ENCODE measurements at regions not wholly inside any gene's neighbourhood (a gene's known extent, or its start where the extent isn't known, plus 50 kb on each side); places are given as distances from the start of the nearest gene placed in this dataset.
"Not testable (repeated sequence)": the region's sequence is repeated elsewhere in the genome, so short reads cannot be mapped to it uniquely, and the experiment has no call there.

- not testable (repeated sequence) for TF ChIP-seq POLR2AphosphoS5 (IDR thresholded peaks at IDR 0.05); CTCF (IDR thresholded peaks at IDR 0.05 in 8 of 11, conservative IDR thresholded peaks at IDR 0.05 in 3 of 11); POLR2A (IDR thresholded peaks at IDR 0.05)
These were observed 50.2 kb upstream of the NIPA1 start for GRCh38 chr15:22736200-22736599.
